Activated CD8-positive, alpha-beta T cell treated with anti-CD3 and anti-CD28 coated beads for 36 hours (primary cell): ENCODE measurements at regions not wholly inside any gene's neighbourhood (a gene's known extent, or its start where the extent isn't known, plus 50 kb on each side); places are given as distances from the start of the nearest gene placed in this dataset.

Experiments used
- ATAC-seq: fragments of 200-7000 bp; cut with Tn5 transposase; one replicate; pipeline ENCODE4 v1.10.0; 2021; ENCODE audit warnings: mild to moderate bottlenecking, moderate library complexity
- CTCF ChIA-PET: fragments of 350-600 bp; sonication (Branson Sonifier 250); formaldehyde crosslinking; loops from one replicate; lab custom pipeline; 2021; ENCODE audit warnings: antibody characterized with exemption; lab: Charles Lee
- POLR2A ChIA-PET: fragments of 350-600 bp; sonication (Branson Sonifier 250); formaldehyde crosslinking; loops from one replicate; lab custom pipeline; 2021; ENCODE audit warnings: antibody characterized with exemption; lab: Charles Lee
- DNase-seq: peaks from one replicate; pipeline ENCODE4 v3.0.0-alpha.2; 2020
- H3K27ac Mint-ChIP-seq: one replicate; pipeline ENCODE4 v1.8.0; 2021; ENCODE audit warnings: mild to moderate bottlenecking, mixed read lengths
- H3K27me3 Mint-ChIP-seq: one replicate; pipeline ENCODE4 v1.8.0; 2021; ENCODE audit warnings: mixed read lengths
- H3K36me3 Mint-ChIP-seq: one replicate; pipeline ENCODE4 v1.8.0; 2021; ENCODE audit warnings: low read depth, mixed read lengths
- H3K4me1 Mint-ChIP-seq: one replicate; pipeline ENCODE4 v1.8.0; 2021; ENCODE audit warnings: low read depth, mixed read lengths
- H3K4me3 Mint-ChIP-seq: one replicate; pipeline ENCODE4 v1.8.0; 2021; ENCODE audit warnings: mild to moderate bottlenecking, moderate library complexity, mixed read lengths
- H3K9me3 Mint-ChIP-seq: one replicate; pipeline ENCODE4 v1.8.0; 2021; ENCODE audit warnings: mixed read lengths
- intact Hi-C: fragments of 100-400 bp; cut with micrococcal nuclease; formaldehyde crosslinking; loops from one replicate; pipeline ENCODE4 v1.10.0; 2022
- TF ChIP-seq, protein P1 (sequence below): fragments of 200-600 bp; IDR thresholded peaks from one replicate; pipeline ENCODE4 v1.8.0; 2022; ENCODE audit warnings: antibody characterized with exemption, mild to moderate bottlenecking

- CTCF ChIA-PET: no interaction called here
- no peak overlapping the region for H3K27ac Mint-ChIP-seq
Observed at GRCh38 chr9:79461712-79462111, 110.1 kb upstream of the TLE4 start.

DNA sequence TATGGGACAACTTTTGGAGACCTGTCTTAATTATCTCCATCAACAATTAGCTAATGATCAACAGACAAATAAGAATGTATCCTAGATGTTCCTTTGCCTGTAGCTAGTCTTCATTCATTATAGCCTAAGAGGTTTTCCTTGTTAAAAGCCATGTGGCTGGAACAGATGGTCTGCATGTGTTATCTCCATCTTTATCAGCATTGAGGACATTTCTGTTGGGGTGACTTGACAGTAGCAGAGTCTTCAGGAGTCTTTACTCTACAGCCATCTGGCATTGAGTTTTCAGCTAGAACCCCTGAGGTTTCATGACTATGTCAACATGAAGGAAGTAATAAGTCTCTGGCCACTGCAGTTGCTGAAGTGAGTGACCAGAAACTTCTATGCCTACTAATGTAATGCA is 106.6 kb upstream of the TLE4 start:
- Mint-ChIP-seq H3K36me3 (no peaks in the 10 kb centered on the region), H3K27me3 (no peaks in the 10 kb centered on the region), H3K4me3 (no peak overlapping the region), H3K9me3 (no peaks in the 10 kb centered on the region), H3K27ac (no peak overlapping the region), H3K4me1 (peaks cover 9% of the 10 kb centered on the region)
- ATAC-seq: no peak
- TF ChIP-seq, protein P1, sequence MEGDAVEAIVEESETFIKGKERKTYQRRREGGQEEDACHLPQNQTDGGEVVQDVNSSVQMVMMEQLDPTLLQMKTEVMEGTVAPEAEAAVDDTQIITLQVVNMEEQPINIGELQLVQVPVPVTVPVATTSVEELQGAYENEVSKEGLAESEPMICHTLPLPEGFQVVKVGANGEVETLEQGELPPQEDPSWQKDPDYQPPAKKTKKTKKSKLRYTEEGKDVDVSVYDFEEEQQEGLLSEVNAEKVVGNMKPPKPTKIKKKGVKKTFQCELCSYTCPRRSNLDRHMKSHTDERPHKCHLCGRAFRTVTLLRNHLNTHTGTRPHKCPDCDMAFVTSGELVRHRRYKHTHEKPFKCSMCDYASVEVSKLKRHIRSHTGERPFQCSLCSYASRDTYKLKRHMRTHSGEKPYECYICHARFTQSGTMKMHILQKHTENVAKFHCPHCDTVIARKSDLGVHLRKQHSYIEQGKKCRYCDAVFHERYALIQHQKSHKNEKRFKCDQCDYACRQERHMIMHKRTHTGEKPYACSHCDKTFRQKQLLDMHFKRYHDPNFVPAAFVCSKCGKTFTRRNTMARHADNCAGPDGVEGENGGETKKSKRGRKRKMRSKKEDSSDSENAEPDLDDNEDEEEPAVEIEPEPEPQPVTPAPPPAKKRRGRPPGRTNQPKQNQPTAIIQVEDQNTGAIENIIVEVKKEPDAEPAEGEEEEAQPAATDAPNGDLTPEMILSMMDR: no peak
- intact Hi-C loops: loop anchor here (10.0 kb wide), 1 partner anchor 60 kb away; no protein-coding TSS in a partner anchor
- ChIA-PET CTCF (no interaction called here), POLR2A (no interaction called here)
- DNase-seq: no peak

More at GRCh38 chr9:79461712-79462111, 110.1 kb upstream of the TLE4 start:
- H3K27me3 Mint-ChIP-seq: no peaks in the 10 kb centered on the region
- no peak overlapping the region for H3K4me3 Mint-ChIP-seq
- POLR2A ChIA-PET: no interaction called here
- ATAC-seq: no peak
- no peaks in the 10 kb centered on the region for H3K36me3 Mint-ChIP-seq
- no peaks in the 10 kb centered on the region for H3K9me3 Mint-ChIP-seq
- no peak for DNase-seq
- no peaks in the 10 kb centered on the region for H3K4me1 Mint-ChIP-seq
- TF ChIP-seq, protein P1: no peak
- intact Hi-C loops: loop anchor here (10.0 kb wide), 1 partner anchor 63 kb away; no protein-coding TSS in a partner anchor

GRCh38 chr9:79469164-79469563 is 102.6 kb upstream of the TLE4 start:
- intact Hi-C loops: loop anchor here (10.0 kb wide), 1 partner anchor 56 kb away; no protein-coding TSS in a partner anchor
- H3K4me3 Mint-ChIP-seq: no peak overlapping the region
- ATAC-seq: peak; percentile 45

DNA sequence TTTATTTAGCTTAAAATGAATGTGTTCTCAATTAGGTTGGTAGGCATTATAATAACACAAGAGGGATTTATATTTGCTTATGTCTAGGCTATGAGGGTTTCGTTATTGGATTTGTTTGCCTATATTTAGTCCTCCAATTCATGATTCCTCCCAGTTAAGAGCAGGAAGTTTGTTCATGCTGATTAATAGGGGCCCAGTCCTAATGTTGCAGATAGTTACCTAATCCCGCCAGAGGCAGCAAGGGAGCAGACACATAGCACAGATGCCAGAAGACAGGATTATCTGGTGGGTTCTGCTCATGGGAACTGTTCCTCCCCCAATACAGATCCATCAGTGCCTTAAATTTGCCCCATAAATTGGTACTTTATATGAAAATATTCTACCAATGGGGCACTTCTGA is 100.8 kb upstream of the TLE4 start:
- DNase-seq (no peak), ATAC-seq (no peak)
- Mint-ChIP-seq H3K4me3 (no peak overlapping the region), H3K27me3 (no peaks in the 10 kb centered on the region), H3K9me3 (no peaks in the 10 kb centered on the region), H3K27ac (no peak overlapping the region), H3K4me1 (peaks cover 13% of the 10 kb centered on the region), H3K36me3 (no peaks in the 10 kb centered on the region)
- TF ChIP-seq, protein P1: no peak
- intact Hi-C loops: loop anchor here (10.0 kb wide), 1 partner anchor 474 kb away; no protein-coding TSS in a partner anchor
- ChIA-PET POLR2A (no interaction called here), CTCF (no interaction called here)

More at GRCh38 chr9:79469164-79469563, 102.6 kb upstream of the TLE4 start:
- ChIA-PET CTCF (no interaction called here), POLR2A (no interaction called here)
- DNase-seq: no peak
- TF ChIP-seq, protein P1: no peak
- no peaks in the 10 kb centered on the region for H3K27me3 Mint-ChIP-seq
- no peak overlapping the region for H3K27ac Mint-ChIP-seq
- peaks cover 13% of the 10 kb centered on the region for H3K4me1 Mint-ChIP-seq
- no peaks in the 10 kb centered on the region for H3K36me3 Mint-ChIP-seq
- H3K9me3 Mint-ChIP-seq: no peaks in the 10 kb centered on the region

- Mint-ChIP-seq H3K27ac (no peak overlapping the region), H3K9me3 (no peaks in the 10 kb centered on the region), H3K4me1 (peaks cover 13% of the 10 kb centered on the region), H3K36me3 (no peaks in the 10 kb centered on the region), H3K27me3 (no peaks in the 10 kb centered on the region), H3K4me3 (no peak overlapping the region)
- peak; percentile 45 for DNase-seq
- peak; percentile 66 for ATAC-seq
- CTCF ChIA-PET: no interaction called here
- POLR2A ChIA-PET: no interaction called here
- intact Hi-C loops: loop anchor here (10.0 kb wide), 1 partner anchor 473 kb away; no protein-coding TSS in a partner anchor
- TF ChIP-seq, protein P1: no peak
Observed at GRCh38 chr9:79471580-79472543, 99.9 kb upstream of the TLE4 start.
